Activated CD8-positive, alpha-beta T cell treated with anti-CD3 and anti-CD28 coated beads, Interleukin-2, amount 10 ng/mL, durations not matched to agents 7 days and 5 days (primary cell): ENCODE measurements at regions not wholly inside any gene's neighbourhood (a gene's known extent, or its start where the extent isn't known, plus 50 kb on each side); places are given as distances from the start of the nearest gene placed in this dataset.

Source experiments
- ATAC-seq: fragments of 150-1000 bp; cut with Tn5 transposase; one replicate; pipeline ENCODE4 v1.10.0; 2021; ENCODE audit warnings: moderate library complexity
- CTCF ChIA-PET: fragments of 350-600 bp; sonication (Branson Sonifier 250); formaldehyde crosslinking; loops from one replicate; lab custom pipeline; 2021; ENCODE audit warnings: antibody characterized with exemption; lab: Charles Lee
- POLR2A ChIA-PET: fragments of 350-600 bp; sonication (Branson Sonifier 250); formaldehyde crosslinking; loops from one replicate; lab custom pipeline; 2021; ENCODE audit warnings: antibody characterized with exemption; lab: Charles Lee
- DNase-seq: peaks from one replicate; pipeline ENCODE4 v3.0.0-alpha.2; 2020
- H3K27ac Mint-ChIP-seq: one replicate; pipeline ENCODE4 v1.8.0; 2021; ENCODE audit warnings: mild to moderate bottlenecking, mixed read lengths
- H3K27me3 Mint-ChIP-seq: one replicate; pipeline ENCODE4 v1.8.0; 2021; ENCODE audit warnings: low read depth, mixed read lengths
- H3K36me3 Mint-ChIP-seq: one replicate; pipeline ENCODE4 v1.8.0; 2021; ENCODE audit warnings: low read depth, mixed read lengths
- H3K4me1 Mint-ChIP-seq: one replicate; pipeline ENCODE4 v1.8.0; 2021; ENCODE audit warnings: low read depth, mixed read lengths
- H3K4me3 Mint-ChIP-seq: one replicate; pipeline ENCODE4 v1.8.0; 2021; ENCODE audit warnings: mild to moderate bottlenecking, mixed read lengths
- H3K9me3 Mint-ChIP-seq: one replicate; pipeline ENCODE4 v1.8.0; 2022; ENCODE audit warnings: mixed read lengths; ENCODE audit not compliant: insufficient read depth

DNA sequence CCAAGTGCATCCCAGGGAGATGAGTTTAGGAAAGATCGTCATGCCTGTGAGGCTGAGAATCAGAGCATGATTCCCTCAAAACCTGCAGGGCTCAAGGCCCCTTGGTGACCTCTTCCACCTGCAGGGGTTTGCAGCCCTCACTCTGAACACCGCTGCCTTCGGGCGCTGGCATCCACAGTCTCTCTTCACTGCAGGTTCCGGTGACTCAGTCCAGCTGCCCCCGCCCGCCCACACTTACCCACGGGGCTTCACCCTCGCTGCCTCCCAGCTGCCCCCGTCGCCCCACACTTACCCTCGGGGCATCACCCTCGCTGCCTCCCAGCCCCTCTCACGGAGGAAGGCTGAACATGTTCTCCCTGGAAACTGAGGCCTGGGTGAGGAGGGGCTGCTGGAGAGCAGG, 277.1 kb downstream of the XXYLT1 start:
- Mint-ChIP-seq H3K36me3 (no peaks in the 10 kb centered on the region), H3K27ac (no peak overlapping the region), H3K9me3 (no peaks in the 10 kb centered on the region), H3K27me3 (peaks cover 4% of the 10 kb centered on the region), H3K4me1 (no peaks in the 10 kb centered on the region), H3K4me3 (no peak overlapping the region)
- DNase-seq (peak; percentile 9), ATAC-seq (no peak)
- CTCF ChIA-PET, result no interaction called here
- POLR2A ChIA-PET, result no interaction called here

DNA sequence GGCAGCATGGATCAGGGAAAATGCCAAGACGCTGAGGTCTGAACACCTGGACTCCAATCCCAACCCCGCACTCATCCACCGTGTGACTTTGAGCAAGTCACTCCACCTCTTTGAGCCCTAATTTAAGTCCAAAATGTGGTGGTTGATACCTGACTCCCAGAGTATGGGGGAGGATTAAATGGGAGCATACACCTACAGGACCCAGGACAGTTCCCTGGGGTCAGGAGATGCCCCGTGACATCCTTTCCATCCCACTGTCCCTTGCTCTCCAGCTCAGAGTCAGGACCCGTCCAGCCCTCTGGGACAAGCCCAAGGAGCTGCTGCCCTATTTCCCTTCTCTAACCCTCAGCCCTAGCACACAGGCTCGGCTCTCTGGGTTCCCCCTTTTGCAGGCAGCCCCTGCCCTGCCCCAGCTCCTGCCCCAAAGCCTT, 276.4 kb downstream of the XXYLT1 start:
- Mint-ChIP-seq H3K4me1 (no peaks in the 10 kb centered on the region), H3K9me3 (no peaks in the 10 kb centered on the region), H3K27me3 (peaks cover 4% of the 10 kb centered on the region), H3K27ac (no peak overlapping the region), H3K4me3 (no peak overlapping the region), H3K36me3 (no peaks in the 10 kb centered on the region)
- CTCF ChIA-PET, result no interaction called here
- ATAC-seq, result no peak
- POLR2A ChIA-PET, result no interaction called here
- no peak for DNase-seq

DNA sequence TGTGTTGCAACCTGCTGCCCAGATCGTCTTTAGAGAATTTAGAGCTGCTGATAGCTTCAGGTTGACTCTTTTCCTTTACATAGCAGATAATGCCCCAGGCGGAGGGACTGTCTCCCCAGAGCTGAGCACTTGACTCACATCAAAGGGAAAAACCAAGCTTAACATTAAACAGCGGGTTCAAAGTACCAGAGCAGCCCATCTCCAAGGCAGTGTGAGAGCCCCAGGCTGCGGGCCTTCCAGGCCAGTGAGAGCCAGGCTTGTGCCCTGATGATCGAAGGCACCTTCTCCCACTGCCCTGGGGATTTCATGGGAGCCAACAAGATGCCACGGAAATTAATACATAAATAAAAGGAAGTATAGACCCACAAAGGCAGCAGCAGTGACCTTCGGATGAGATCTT, 275.6 kb downstream of the XXYLT1 start:
- POLR2A ChIA-PET, result no interaction called here

DNA sequence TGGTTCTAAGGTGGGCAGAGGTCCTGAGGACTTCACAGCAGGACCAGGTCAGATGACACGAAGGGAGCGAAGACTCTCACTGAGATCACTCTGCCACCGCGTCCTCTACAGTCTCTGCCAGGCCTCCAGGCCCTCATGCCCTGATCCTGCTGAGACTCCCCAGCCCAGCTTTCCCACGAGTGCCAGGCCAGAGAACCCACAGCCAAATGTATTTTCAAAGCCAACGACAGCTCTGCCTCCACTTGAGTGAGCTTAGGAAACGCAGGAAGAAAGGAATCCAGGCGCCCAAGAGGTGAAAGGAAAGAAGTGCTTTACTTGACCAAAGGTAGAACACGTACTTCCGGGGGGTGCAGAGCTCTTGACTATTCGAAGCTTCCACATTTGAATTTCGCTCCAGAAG, 275.0 kb downstream of the XXYLT1 start:
- no peak overlapping the region for H3K27ac Mint-ChIP-seq
- CTCF ChIA-PET, result no interaction called here
- no peak overlapping the region for H3K4me3 Mint-ChIP-seq
- no peaks in the 10 kb centered on the region for H3K36me3 Mint-ChIP-seq
- no peaks in the 10 kb centered on the region for H3K4me1 Mint-ChIP-seq
- H3K9me3 Mint-ChIP-seq, result no peaks in the 10 kb centered on the region
- DNase-seq (no peak), ATAC-seq (no peak)
- POLR2A ChIA-PET, result interaction anchor here (1.2 kb wide), 1 partner anchor 19 kb away, joined by 3 read pairs; no protein-coding TSS in a partner anchor
- peaks cover 4% of the 10 kb centered on the region for H3K27me3 Mint-ChIP-seq

More for the DNA sequence above, 275.6 kb downstream of the XXYLT1 start:
- ATAC-seq (no peak), DNase-seq (no peak)
- Mint-ChIP-seq H3K4me1 (no peaks in the 10 kb centered on the region), H3K4me3 (no peak overlapping the region), H3K36me3 (no peaks in the 10 kb centered on the region), H3K27ac (no peak overlapping the region), H3K27me3 (peaks cover 4% of the 10 kb centered on the region), H3K9me3 (no peaks in the 10 kb centered on the region)
- CTCF ChIA-PET, result no interaction called here

DNA sequence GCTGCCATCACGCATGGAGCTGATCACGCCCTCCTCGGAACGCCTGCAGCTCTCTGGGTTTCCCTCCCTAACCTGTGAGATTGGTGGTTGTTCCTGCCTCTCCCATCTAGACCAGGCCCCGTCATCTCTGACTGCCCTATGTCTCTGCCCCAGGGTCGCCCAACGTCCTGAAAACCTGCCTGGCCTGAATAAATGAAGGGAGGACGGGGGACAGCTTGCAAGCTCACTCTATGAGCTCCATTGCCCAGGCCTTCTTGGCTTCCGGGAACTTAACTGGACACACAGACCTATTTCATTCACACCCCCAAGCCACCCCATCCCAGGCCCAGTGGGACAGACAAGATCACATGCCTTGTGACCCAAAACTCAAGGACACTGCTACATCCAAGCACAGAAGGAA, 274.2 kb downstream of the XXYLT1 start:
- Mint-ChIP-seq H3K27ac (no peak overlapping the region), H3K4me3 (no peak overlapping the region), H3K36me3 (no peaks in the 10 kb centered on the region), H3K4me1 (no peaks in the 10 kb centered on the region), H3K9me3 (no peaks in the 10 kb centered on the region), H3K27me3 (peaks cover 6% of the 10 kb centered on the region)
- ChIA-PET CTCF (no interaction called here), POLR2A (interaction anchor here (1.2 kb wide), 1 partner anchor 18 kb away, joined by 3 read pairs; no protein-coding TSS in a partner anchor)
- ATAC-seq (no peak), DNase-seq (no peak)

DNA sequence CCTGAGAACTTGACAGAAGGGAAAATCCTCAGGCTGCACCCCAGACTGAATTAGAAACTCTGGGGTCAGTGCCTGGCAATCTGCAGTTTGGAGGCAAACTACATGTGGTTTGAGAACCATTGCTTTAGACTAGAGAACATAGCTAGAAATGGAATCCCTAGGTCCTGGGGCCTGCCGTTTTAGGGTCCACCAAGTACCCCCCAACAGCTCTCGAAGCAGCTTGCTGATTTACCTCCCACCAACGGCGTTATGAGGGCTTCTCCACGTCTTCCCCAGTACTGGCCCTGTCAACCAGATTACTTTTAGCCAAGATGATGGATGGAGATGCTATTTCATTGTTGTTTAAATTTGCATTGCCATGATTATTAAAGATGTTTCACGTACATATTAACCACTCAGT, 272.5 kb downstream of the XXYLT1 start:
- no peak overlapping the region for H3K4me3 Mint-ChIP-seq
- CTCF ChIA-PET, result no interaction called here

DNA sequence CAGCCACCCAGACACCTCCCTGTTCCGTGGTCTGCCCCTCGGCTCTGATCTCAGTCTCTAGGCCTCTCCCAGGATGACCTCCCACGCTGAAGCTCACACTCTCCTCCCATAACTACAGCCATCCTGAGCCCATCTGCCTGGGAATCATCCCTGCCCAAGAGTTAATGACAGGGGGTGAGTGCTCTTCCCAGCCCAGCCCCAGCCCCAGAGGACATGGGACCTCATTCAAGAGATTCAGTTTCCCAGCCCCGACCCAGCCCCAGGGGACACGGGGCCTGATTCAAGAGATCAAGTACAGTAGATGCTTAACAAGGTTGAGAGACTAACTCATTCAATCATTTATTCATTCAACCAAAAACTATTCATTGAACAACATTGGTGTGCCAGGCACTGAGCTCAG, 272.0 kb downstream of the XXYLT1 start:
- H3K36me3 Mint-ChIP-seq, result no peaks in the 10 kb centered on the region
- CTCF ChIA-PET, result no interaction called here
- no peaks in the 10 kb centered on the region for H3K9me3 Mint-ChIP-seq

More for the DNA sequence above, 272.5 kb downstream of the XXYLT1 start:
- H3K36me3 Mint-ChIP-seq, result no peaks in the 10 kb centered on the region
- no peak for ATAC-seq
- peaks cover 6% of the 10 kb centered on the region for H3K27me3 Mint-ChIP-seq
- POLR2A ChIA-PET, result no interaction called here
- H3K9me3 Mint-ChIP-seq, result no peaks in the 10 kb centered on the region
- H3K27ac Mint-ChIP-seq, result no peak overlapping the region
- no peaks in the 10 kb centered on the region for H3K4me1 Mint-ChIP-seq
- DNase-seq, result no peak

DNA sequence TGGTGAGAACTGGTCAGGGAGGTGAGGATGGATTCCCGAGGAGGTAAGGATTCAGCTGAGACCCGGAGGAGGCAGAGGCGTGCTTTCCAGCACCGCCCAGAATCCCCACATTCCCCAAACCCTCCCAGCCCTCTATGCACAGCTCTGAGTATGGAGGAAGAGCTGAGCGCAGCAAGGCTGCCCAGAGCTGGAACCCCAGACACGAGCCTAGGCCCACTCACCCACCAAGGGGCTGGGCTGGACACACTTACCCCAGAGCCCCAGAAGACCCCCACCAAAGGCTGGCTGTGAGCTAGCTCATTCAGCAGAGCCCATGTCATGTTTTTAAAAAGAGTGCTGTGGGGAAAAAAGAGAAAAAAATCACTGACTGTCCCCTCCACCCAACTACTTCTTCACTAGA, 271.5 kb downstream of the XXYLT1 start:
- H3K36me3 Mint-ChIP-seq, result no peaks in the 10 kb centered on the region
- no peaks in the 10 kb centered on the region for H3K4me1 Mint-ChIP-seq
- CTCF ChIA-PET, result interaction anchor here (1.0 kb wide), 1 partner anchor 261 kb away, joined by 3 read pairs; no protein-coding TSS in a partner anchor
- DNase-seq (no peak), ATAC-seq (no peak)
- no peak overlapping the region for H3K4me3 Mint-ChIP-seq
- no peak overlapping the region for H3K27ac Mint-ChIP-seq
- peaks cover 6% of the 10 kb centered on the region for H3K27me3 Mint-ChIP-seq
- POLR2A ChIA-PET, result no interaction called here
- H3K9me3 Mint-ChIP-seq, result no peaks in the 10 kb centered on the region

More for the DNA sequence above, 272.0 kb downstream of the XXYLT1 start:
- DNase-seq (no peak), ATAC-seq (no peak)
- H3K4me1 Mint-ChIP-seq, result no peaks in the 10 kb centered on the region
- POLR2A ChIA-PET, result no interaction called here
- H3K4me3 Mint-ChIP-seq, result no peak overlapping the region
- peaks cover 6% of the 10 kb centered on the region for H3K27me3 Mint-ChIP-seq
- no peak overlapping the region for H3K27ac Mint-ChIP-seq

DNA sequence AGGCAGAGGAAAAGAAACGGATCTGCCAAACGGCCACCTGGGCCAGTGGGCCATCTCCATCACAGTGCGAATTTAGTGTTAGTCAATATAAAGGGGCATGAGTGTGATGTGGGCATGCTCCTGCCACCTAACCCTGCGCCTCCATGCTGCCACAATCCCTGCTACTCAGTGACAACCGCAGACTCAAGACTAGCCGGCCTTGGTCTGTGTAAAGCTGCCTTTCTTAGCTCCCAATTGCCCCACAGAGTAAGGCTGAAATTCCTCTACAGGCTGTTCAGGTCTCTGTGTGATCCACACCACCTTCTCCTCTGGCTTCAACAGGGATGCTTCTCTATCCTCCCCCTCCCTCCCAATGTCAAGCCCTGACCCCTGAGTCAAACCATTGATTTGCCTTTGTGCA, 269.7 kb downstream of the XXYLT1 start:
- CTCF ChIA-PET, result interaction anchor here (1.5 to 1.8 kb wide), 2 partner anchors 259 to 319 kb away, joined by 5 to 7 read pairs; no protein-coding TSS in a partner anchor
- Mint-ChIP-seq H3K4me1 (no peaks in the 10 kb centered on the region), H3K4me3 (no peak overlapping the region), H3K36me3 (no peaks in the 10 kb centered on the region), H3K27ac (no peak overlapping the region), H3K27me3 (peaks cover 6% of the 10 kb centered on the region), H3K9me3 (no peaks in the 10 kb centered on the region)
- POLR2A ChIA-PET, result no interaction called here
- DNase-seq (no peak), ATAC-seq (no peak)

DNA sequence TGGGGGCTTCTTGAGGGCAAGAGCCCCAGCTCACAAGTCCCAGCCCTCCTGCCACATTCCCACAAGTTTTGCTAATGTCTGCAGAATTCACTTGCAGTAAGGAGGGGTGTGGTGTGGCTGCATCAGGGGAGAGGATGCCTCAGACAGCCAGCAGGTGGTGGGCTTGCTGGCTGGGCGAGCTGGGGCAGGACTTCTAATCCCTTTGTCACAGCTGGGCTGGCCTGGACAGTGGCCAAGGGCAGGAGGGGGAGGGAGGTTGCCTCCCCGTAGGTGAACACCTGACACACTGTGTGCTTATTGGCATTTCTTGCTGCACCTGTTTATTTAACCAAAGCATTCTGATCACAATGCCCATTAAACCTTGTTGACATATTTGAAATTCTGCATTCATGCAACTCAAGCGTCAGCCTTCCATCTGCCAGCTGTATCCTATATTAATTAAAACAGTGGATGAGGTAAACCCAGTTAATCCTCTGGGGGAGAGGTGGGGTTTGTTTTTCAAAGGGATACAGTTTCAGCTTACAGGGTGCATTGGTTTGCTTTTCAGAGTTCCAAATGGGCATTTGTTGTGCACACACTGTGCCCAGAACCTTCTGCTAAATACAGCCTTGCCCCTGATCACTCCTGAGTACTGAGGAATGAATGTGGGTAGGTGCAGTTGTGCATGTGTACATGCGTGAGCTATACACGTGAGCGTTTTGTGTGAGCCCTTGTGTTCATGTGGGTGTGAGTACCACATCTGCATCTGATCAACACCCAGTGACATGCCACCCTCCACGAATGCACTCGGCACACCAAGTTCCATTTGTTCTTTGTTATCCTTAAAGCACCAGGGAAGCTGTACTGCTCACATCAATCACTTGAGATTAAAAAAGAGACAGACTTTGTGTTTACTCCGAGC, 268.7 kb downstream of the XXYLT1 start:
- POLR2A ChIA-PET, result no interaction called here
- no peak overlapping the region for H3K4me3 Mint-ChIP-seq
- H3K36me3 Mint-ChIP-seq, result no peaks in the 10 kb centered on the region
- peak; percentile 49 for ATAC-seq
- peaks cover 2% of the 10 kb centered on the region for H3K27me3 Mint-ChIP-seq
- CTCF ChIA-PET, result interaction anchor here (0.9 to 1.8 kb wide), 5 partner anchors 85 to 320 kb away, joined by 3 to 7 read pairs (median 3); no protein-coding TSS in a partner anchor
- H3K9me3 Mint-ChIP-seq, result no peaks in the 10 kb centered on the region
- DNase-seq, result peak; percentile 36
- no peaks in the 10 kb centered on the region for H3K4me1 Mint-ChIP-seq
- H3K27ac Mint-ChIP-seq, result no peak overlapping the region

DNA sequence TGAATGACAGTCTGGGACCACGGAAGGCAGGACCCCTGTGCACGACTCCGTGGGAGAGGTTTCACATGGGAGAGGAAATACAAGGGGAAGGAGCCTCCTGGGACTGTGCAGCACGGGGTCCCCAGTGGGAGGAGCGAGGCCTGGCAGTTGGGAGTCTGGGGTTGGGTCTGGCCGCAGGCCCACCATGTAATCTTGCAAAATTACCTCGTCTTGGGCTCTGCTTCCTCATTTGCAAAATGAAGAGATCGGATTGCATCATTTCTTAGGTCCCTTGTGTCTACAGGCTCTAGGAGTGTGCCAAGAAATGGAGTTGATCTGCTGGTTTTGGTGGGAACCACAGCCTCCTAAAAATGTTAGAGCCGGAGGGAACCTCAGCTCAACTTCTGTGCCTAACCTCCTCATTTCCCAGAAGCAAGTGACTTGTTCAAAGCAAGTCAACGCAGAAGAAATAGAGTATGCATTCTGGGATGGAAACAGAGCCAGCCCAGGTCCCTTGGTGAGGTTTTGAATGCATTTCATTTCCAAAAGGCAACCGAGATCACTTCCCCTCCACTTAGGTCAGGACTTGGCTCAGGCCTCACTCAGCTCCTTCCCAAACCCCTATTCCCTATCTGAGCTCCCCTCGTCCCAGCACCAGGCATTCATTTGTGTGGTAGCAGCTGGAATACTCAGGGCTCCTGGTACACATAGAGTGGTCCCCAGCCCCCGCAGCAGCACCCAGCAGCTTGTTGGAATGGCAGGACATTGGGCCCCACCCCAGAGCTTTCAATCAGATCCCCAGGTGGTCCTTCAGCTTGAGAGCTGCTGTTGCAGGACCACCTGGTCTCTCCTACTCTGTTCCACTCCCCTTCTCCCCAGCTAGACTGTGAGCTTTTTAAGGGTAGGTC, 267.7 kb downstream of the XXYLT1 start:
- CTCF ChIA-PET, result interaction anchor here (0.6 to 1.8 kb wide), 5 partner anchors 84 to 434 kb away, joined by 3 to 7 read pairs (median 3); no protein-coding TSS in a partner anchor

More for the DNA sequence above, 267.7 kb downstream of the XXYLT1 start:
- ATAC-seq, result no peak
- Mint-ChIP-seq H3K27ac (no peak overlapping the region), H3K9me3 (no peaks in the 10 kb centered on the region), H3K4me3 (no peak overlapping the region), H3K27me3 (peaks cover 9% of the 10 kb centered on the region), H3K4me1 (no peaks in the 10 kb centered on the region), H3K36me3 (no peaks in the 10 kb centered on the region)
- no peak for DNase-seq
- POLR2A ChIA-PET, result no interaction called here
